ENCODE measurements at regions not wholly inside any gene's neighbourhood (a gene's known extent, or its start where the extent isn't known, plus 50 kb on each side); places are given as distances from the start of the nearest gene placed in this dataset.

DNA sequence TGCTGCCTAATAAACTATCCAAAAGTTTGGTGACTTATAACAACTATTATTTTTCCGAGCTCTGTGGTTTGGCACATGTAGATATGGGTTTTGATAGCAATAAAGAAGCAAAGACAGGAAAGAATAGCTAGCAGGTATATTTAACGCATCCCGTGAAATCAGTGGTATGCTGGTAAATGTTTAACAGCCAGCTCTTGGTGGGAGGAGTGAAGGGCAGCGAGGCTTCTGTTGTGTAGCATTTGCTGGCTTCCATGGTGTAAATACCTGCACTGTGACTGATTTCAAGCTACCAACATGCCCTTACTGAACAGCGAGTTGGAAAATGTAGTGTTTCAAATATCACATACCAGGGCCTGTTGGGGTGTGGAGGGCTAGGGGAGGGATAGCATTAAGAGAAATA lies 291.0 kb downstream of the PRDM2 start:
- Mint-ChIP-seq H3K4me1 (ENCODE audit: low read depth) (no peaks in the 10 kb centered on the region), H3K36me3 (ENCODE audit: low read depth) (no peaks in the 10 kb centered on the region), H3K4me3 (no peak overlapping the region), H3K27me3 (ENCODE audit: low read depth) (peaks cover 15% of the 10 kb centered on the region), H3K27ac (no peak overlapping the region), H3K9me3 (ENCODE audit: insufficient read depth) (peaks cover 3% of the 10 kb centered on the region)
- POLR2A ChIA-PET: no interaction called here
- no peak for ATAC-seq
- no peak for DNase-seq
- CTCF ChIA-PET: no interaction called here

DNA sequence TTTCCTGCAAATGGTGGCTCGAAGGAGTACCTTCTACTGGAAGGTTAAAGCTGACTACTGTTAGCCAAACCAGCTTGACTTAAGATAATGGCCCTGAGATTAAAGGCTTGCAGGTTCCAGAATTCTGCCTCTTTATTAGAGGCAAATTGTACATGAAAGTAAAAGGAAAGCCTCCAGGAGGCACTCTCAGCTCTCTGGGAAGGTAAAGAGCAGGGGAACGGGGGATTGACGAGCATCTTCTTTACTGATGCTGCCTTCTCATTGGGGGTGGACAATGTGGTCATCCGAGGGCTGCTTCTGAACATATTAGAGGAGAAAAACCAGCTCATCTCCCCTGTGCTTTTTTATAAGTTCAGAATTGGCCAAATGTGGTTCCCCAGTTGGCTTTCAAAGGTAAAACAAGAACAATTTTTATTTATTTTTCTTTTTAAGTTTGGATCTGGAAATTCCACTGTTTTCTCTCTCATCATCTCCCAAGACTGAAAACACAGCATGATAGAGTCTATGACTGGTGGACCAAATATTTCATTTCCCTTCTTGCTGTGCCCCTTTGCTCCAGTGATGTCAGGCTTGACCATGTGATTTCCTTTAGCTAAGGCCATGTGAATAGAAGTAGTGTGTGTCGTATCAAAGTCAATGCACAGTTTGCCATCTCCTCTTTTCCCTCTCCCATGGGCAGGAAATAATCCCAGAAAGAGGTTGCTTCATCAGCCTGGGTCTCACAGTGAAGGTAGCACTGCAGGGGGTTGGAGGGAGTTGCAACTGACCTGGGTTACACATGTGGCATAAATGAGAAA lies 292.7 kb downstream of the PRDM2 start:
- CTCF ChIA-PET: no interaction called here
- H3K4me3 Mint-ChIP-seq: no peak overlapping the region

DNA sequence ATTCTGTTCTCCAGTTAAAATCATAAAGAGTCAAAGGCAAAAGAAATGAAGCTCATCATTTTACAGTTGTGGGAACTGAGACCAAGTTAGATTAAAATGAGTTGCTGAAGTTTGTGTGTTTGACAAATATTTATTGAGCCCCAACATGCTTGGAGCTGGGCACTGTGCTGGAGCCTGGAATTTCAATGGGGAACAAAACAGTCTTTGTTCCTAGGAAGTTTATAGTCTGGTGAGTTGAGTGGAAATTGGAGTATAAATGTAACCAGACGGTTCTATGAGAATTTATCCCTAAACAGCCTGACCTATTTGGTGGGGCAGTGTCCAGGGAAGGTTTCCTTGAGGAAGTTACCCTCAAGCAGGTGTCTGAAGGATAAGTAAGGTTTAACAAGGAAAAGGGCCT lies 294.4 kb downstream of the PRDM2 start:
- POLR2A ChIA-PET: no interaction called here
- Mint-ChIP-seq H3K27me3 (ENCODE audit: low read depth) (peaks cover 10% of the 10 kb centered on the region), H3K36me3 (ENCODE audit: low read depth) (no peaks in the 10 kb centered on the region), H3K27ac (no peak overlapping the region), H3K4me1 (ENCODE audit: low read depth) (no peaks in the 10 kb centered on the region), H3K9me3 (ENCODE audit: insufficient read depth) (peaks cover 7% of the 10 kb centered on the region), H3K4me3 (no peak overlapping the region)
- ATAC-seq (no peak), DNase-seq (no peak)
- CTCF ChIA-PET: no interaction called here

More for the DNA sequence above, 292.7 kb downstream of the PRDM2 start:
- no peaks in the 10 kb centered on the region for H3K36me3 Mint-ChIP-seq (ENCODE audit: low read depth)
- no peaks in the 10 kb centered on the region for H3K4me1 Mint-ChIP-seq (ENCODE audit: low read depth)
- DNase-seq: no peak
- H3K9me3 Mint-ChIP-seq (ENCODE audit: insufficient read depth): peaks cover 4% of the 10 kb centered on the region
- POLR2A ChIA-PET: no interaction called here
- peaks cover 12% of the 10 kb centered on the region for H3K27me3 Mint-ChIP-seq (ENCODE audit: low read depth)
- H3K27ac Mint-ChIP-seq: no peak overlapping the region
- ATAC-seq: no peak

DNA sequence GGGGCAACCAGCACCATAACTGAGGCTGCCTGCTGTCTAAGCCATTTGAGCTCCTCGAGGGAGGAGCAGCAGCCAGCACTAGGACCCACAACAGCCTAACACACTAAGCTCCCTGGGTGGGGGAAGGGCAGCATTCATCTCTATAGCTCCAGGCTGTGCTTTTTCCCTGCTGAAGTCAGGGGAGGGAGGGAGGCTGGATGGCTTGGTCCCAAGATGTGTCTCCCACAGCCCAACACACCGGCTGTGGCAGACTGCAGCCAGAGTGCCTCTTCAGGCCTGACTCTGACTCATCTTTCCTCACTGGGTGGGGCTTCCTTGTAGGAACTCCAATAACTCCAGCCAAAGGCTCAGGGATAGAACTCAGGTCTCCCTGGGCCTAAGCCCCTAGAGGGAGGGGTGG lies 296.3 kb downstream of the PRDM2 start:
- POLR2A ChIA-PET: no interaction called here
- no peak for DNase-seq
- Mint-ChIP-seq H3K4me1 (ENCODE audit: low read depth) (no peaks in the 10 kb centered on the region), H3K27me3 (ENCODE audit: low read depth) (peaks cover 7% of the 10 kb centered on the region), H3K27ac (no peak overlapping the region), H3K36me3 (ENCODE audit: low read depth) (no peaks in the 10 kb centered on the region), H3K9me3 (ENCODE audit: insufficient read depth) (peaks cover 14% of the 10 kb centered on the region), H3K4me3 (no peak overlapping the region)
- CTCF ChIA-PET: no interaction called here
- no peak for ATAC-seq

GRCh38 chr1:14003552-14003951 lies 303.6 kb downstream of the PRDM2 start:
- no peaks in the 10 kb centered on the region for H3K36me3 Mint-ChIP-seq (ENCODE audit: low read depth)
- no peak overlapping the region for H3K27ac Mint-ChIP-seq
- H3K4me1 Mint-ChIP-seq (ENCODE audit: low read depth): no peaks in the 10 kb centered on the region
- no peak for DNase-seq
- H3K27me3 Mint-ChIP-seq (ENCODE audit: low read depth): peaks cover 6% of the 10 kb centered on the region
- H3K9me3 Mint-ChIP-seq (ENCODE audit: insufficient read depth): peaks cover 10% of the 10 kb centered on the region
- no peak for ATAC-seq
- ChIA-PET CTCF (no interaction called here), POLR2A (no interaction called here)
- no peak overlapping the region for H3K4me3 Mint-ChIP-seq

- H3K27ac Mint-ChIP-seq: no peak overlapping the region
- POLR2A ChIA-PET: no interaction called here
- H3K4me3 Mint-ChIP-seq: no peak overlapping the region
- no peaks in the 10 kb centered on the region for H3K4me1 Mint-ChIP-seq (ENCODE audit: low read depth)
- ATAC-seq: no peak
- no peaks in the 10 kb centered on the region for H3K9me3 Mint-ChIP-seq (ENCODE audit: insufficient read depth)
- H3K27me3 Mint-ChIP-seq (ENCODE audit: low read depth): peaks cover 6% of the 10 kb centered on the region
- CTCF ChIA-PET: no interaction called here
- no peak for DNase-seq
- no peaks in the 10 kb centered on the region for H3K36me3 Mint-ChIP-seq (ENCODE audit: low read depth)
Observed at GRCh38 chr1:14009582-14009981, 309.6 kb downstream of the PRDM2 start.

- DNase-seq (no peak), ATAC-seq (no peak)
- Mint-ChIP-seq H3K27me3 (ENCODE audit: low read depth) (peaks cover 2% of the 10 kb centered on the region), H3K4me3 (no peak overlapping the region), H3K27ac (no peak overlapping the region), H3K36me3 (ENCODE audit: low read depth) (no peaks in the 10 kb centered on the region), H3K9me3 (ENCODE audit: insufficient read depth) (no peaks in the 10 kb centered on the region), H3K4me1 (ENCODE audit: low read depth) (no peaks in the 10 kb centered on the region)
- ChIA-PET POLR2A (no interaction called here), CTCF (no interaction called here)
Observed at GRCh38 chr1:14010476-14010875, 310.5 kb downstream of the PRDM2 start.

GRCh38 chr1:14011132-14011531 lies 311.1 kb downstream of the PRDM2 start:
- Mint-ChIP-seq H3K9me3 (ENCODE audit: insufficient read depth) (no peaks in the 10 kb centered on the region), H3K27me3 (ENCODE audit: low read depth) (peaks cover 2% of the 10 kb centered on the region), H3K4me3 (no peak overlapping the region), H3K36me3 (ENCODE audit: low read depth) (no peaks in the 10 kb centered on the region), H3K27ac (no peak overlapping the region), H3K4me1 (ENCODE audit: low read depth) (no peaks in the 10 kb centered on the region)
- ChIA-PET CTCF (no interaction called here), POLR2A (no interaction called here)
- ATAC-seq: no peak
- no peak for DNase-seq

DNA sequence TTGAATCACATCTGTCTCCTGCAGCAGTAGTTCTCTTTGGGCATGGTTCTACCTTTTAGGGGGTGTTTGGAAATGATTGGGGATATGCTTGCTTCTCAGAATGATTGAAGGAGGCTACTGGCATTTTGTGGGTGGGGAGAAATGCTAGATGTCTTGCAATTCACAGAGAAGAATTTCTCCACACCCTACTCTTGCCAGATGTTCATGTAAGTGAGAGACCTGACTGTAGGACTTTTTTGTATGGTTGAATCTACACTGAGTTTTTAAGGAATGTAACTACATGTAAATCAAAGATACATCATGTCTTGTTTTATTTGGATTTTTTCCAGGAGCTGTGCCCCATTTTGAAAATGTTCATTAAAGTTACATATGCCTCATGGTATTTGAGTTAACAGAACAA lies 311.9 kb downstream of the PRDM2 start:
- Mint-ChIP-seq H3K27ac (no peak overlapping the region), H3K36me3 (ENCODE audit: low read depth) (no peaks in the 10 kb centered on the region), H3K4me3 (no peak overlapping the region), H3K27me3 (ENCODE audit: low read depth) (peaks cover 2% of the 10 kb centered on the region), H3K9me3 (ENCODE audit: insufficient read depth) (no peaks in the 10 kb centered on the region), H3K4me1 (ENCODE audit: low read depth) (no peaks in the 10 kb centered on the region)
- ChIA-PET POLR2A (no interaction called here), CTCF (no interaction called here)
- DNase-seq (no peak), ATAC-seq (no peak)

GRCh38 chr1:14014929-14015328 lies 314.9 kb downstream of the PRDM2 start:
- ChIA-PET POLR2A (no interaction called here), CTCF (no interaction called here)
- ATAC-seq (no peak), DNase-seq (no peak)
- H3K36me3 Mint-ChIP-seq (ENCODE audit: low read depth): no peaks in the 10 kb centered on the region
- H3K4me1 Mint-ChIP-seq (ENCODE audit: low read depth): no peaks in the 10 kb centered on the region
- no peak overlapping the region for H3K4me3 Mint-ChIP-seq
- H3K27ac Mint-ChIP-seq: no peak overlapping the region
- no peaks in the 10 kb centered on the region for H3K9me3 Mint-ChIP-seq (ENCODE audit: insufficient read depth)
- peaks cover 4% of the 10 kb centered on the region for H3K27me3 Mint-ChIP-seq (ENCODE audit: low read depth)

- no peak overlapping the region for H3K27ac Mint-ChIP-seq
- peaks cover 4% of the 10 kb centered on the region for H3K27me3 Mint-ChIP-seq (ENCODE audit: low read depth)
- H3K4me1 Mint-ChIP-seq (ENCODE audit: low read depth): no peaks in the 10 kb centered on the region
- ChIA-PET CTCF (no interaction called here), POLR2A (no interaction called here)
- no peak overlapping the region for H3K4me3 Mint-ChIP-seq
- H3K36me3 Mint-ChIP-seq (ENCODE audit: low read depth): no peaks in the 10 kb centered on the region
- no peak for ATAC-seq
- DNase-seq: no peak
- no peaks in the 10 kb centered on the region for H3K9me3 Mint-ChIP-seq (ENCODE audit: insufficient read depth)
Observed at GRCh38 chr1:14015917-14016316, 315.9 kb downstream of the PRDM2 start.

DNA sequence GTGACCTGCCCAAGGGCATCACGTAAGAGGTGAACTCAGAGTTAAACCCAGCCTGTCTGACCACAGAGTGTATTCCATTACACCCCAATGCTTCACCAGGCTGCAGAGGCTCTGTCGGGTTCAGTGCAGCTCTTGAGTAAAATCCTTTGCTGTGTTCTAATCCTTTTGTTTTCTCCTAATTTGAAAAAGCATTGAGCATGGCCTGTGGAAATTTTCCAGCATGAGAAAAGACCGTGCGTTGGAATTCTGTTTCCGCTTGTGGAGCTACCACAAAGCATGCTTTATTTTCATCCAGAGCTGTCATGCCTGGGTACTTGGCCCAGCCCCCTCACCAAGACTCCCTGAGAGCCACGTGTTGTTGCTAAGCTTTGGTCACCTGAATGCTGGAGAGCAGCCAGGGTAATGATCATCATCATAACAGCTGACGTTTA lies 317.6 kb downstream of the PRDM2 start:
- ChIA-PET POLR2A (no interaction called here), CTCF (no interaction called here)
- DNase-seq: no peak
- H3K27ac Mint-ChIP-seq: no peak overlapping the region
- H3K4me3 Mint-ChIP-seq: no peak overlapping the region
- no peak for ATAC-seq
- H3K9me3 Mint-ChIP-seq (ENCODE audit: insufficient read depth): no peaks in the 10 kb centered on the region
- H3K4me1 Mint-ChIP-seq (ENCODE audit: low read depth): no peaks in the 10 kb centered on the region
- peaks cover 4% of the 10 kb centered on the region for H3K27me3 Mint-ChIP-seq (ENCODE audit: low read depth)
- no peaks in the 10 kb centered on the region for H3K36me3 Mint-ChIP-seq (ENCODE audit: low read depth)

- POLR2A ChIA-PET: no interaction called here
Observed at GRCh38 chr1:14019461-14019860, 319.5 kb downstream of the PRDM2 start.

More at GRCh38 chr1:14019461-14019860, 319.5 kb downstream of the PRDM2 start:
- no peaks in the 10 kb centered on the region for H3K36me3 Mint-ChIP-seq (ENCODE audit: low read depth)
- no peaks in the 10 kb centered on the region for H3K9me3 Mint-ChIP-seq (ENCODE audit: insufficient read depth)
- peaks cover 7% of the 10 kb centered on the region for H3K27me3 Mint-ChIP-seq (ENCODE audit: low read depth)
- H3K27ac Mint-ChIP-seq: no peak overlapping the region
- DNase-seq: no peak
- no peaks in the 10 kb centered on the region for H3K4me1 Mint-ChIP-seq (ENCODE audit: low read depth)
- H3K4me3 Mint-ChIP-seq: no peak overlapping the region
- no peak for ATAC-seq
- CTCF ChIA-PET: no interaction called here

All from activated CD8-positive, alpha-beta T cell treated with anti-CD3 and anti-CD28 coated beads, Interleukin-2, amount 10 ng/mL, durations not matched to agents 7 days and 5 days (primary cell).